IMR-90 (cell line): ENCODE measurements at regions not wholly inside any gene's neighbourhood (a gene's known extent, or its start where the extent isn't known, plus 50 kb on each side); places are given as distances from the start of the nearest gene placed in this dataset. TPM values are rescaled to one million over a fixed set of nuclear protein-coding genes. Genes with fewer than 3 reads are reported as not detected.
A peak's percentile ranks its signal among the peaks of the same experiment; 100 is the strongest.

Source experiments
- ATAC-seq: fragments of 200-7000 bp; cut with Tn5 transposase; 2 replicates; pipeline ENCODE4 v1.9.1; 2020; ENCODE audit warnings: low read depth, mild to moderate bottlenecking, moderate library complexity
- BruUV-seq: library from RNA; stranded (reverse); fragments of 400-500 nt; replicated peaks from 2 replicates; lab custom pipeline; 2021; lab: Mats Ljungman, UMichigan
- CTCF ChIA-PET: fragments of 300-600 bp; formaldehyde crosslinking; extraction: SDS; loops from one replicate; lab custom pipeline; 2021; ENCODE audit warnings: antibody characterized with exemption; lab: Yijun Ruan, JAX
- POLR2A ChIA-PET: fragments of 300-600 bp; sonication (Branson Sonifier 250); formaldehyde crosslinking; loops from one replicate; lab custom pipeline; 2022; ENCODE audit warnings: antibody characterized with exemption; ENCODE audit not compliant: unreplicated experiment; lab: Charles Lee
- DNase-seq: peaks from one replicate; pipeline ENCODE4 v3.0.0; 2013
- H2AFZ ChIP-seq: replicated peaks from 2 replicates; pipeline ENCODE3; 2013; ENCODE audit warnings: low read length, mild to moderate bottlenecking; ENCODE audit not compliant: poor library complexity
- H2AK5ac ChIP-seq: 2 replicates; pipeline ENCODE4 v1.6.1; 2013; ENCODE audit warnings: low read depth, low read length, inconsistent platforms
- H2AK9ac ChIP-seq: replicated peaks from 2 replicates; pipeline ENCODE3; 2013; ENCODE audit warnings: mild to moderate bottlenecking, low read depth, low read length, moderate library complexity; ENCODE audit not compliant: poor library complexity
- H2BK120ac ChIP-seq: 2 replicates; pipeline ENCODE4 v1.6.1; 2013; ENCODE audit warnings: low read depth, low read length, inconsistent platforms
- H2BK15ac ChIP-seq: 3 replicates; pipeline ENCODE4 v1.6.1; 2013; ENCODE audit warnings: low read depth, low read length, inconsistent platforms
- H2BK20ac ChIP-seq: 2 replicates; pipeline ENCODE4 v1.6.1; 2013; ENCODE audit warnings: low read depth, mild to moderate bottlenecking, inconsistent platforms, low read length, moderate library complexity
- H2BK5ac ChIP-seq: 2 replicates; pipeline ENCODE4 v1.6.1; 2013; ENCODE audit warnings: mild to moderate bottlenecking, low read depth, low read length, inconsistent platforms; ENCODE audit not compliant: poor library complexity, severe bottlenecking
- H3K14ac ChIP-seq: replicated peaks from 2 replicates; pipeline ENCODE4 v1.6.1; 2013; ENCODE audit warnings: low read depth, low read length, inconsistent platforms
- H3K18ac ChIP-seq: 2 replicates; pipeline ENCODE4 v1.6.1; 2013; ENCODE audit warnings: low read depth, low read length, control low read depth
- H3K23ac ChIP-seq: 2 replicates; pipeline ENCODE4 v1.6.1; 2013; ENCODE audit warnings: low read depth, low read length, inconsistent platforms
- H3K27ac ChIP-seq: 2 replicates; pipeline ENCODE4 v1.5.1; 2013; ENCODE audit warnings: mild to moderate bottlenecking, control low read depth, low read length; ENCODE audit not compliant: insufficient read depth
- H3K27me3 ChIP-seq: 2 replicates; pipeline ENCODE4 v1.6.1; 2013; ENCODE audit warnings: low read length; ENCODE audit not compliant: control insufficient read depth, insufficient read depth
- H3K36me3 ChIP-seq: 2 replicates; pipeline ENCODE4 v1.6.1; 2013; ENCODE audit warnings: low read length, mixed read lengths; ENCODE audit not compliant: control insufficient read depth, insufficient read depth
- H3K4ac ChIP-seq: 2 replicates; pipeline ENCODE4 v1.6.1; 2013; ENCODE audit warnings: low read depth, low read length, inconsistent platforms
- H3K4me1 ChIP-seq: 2 replicates; pipeline ENCODE4 v1.6.1; 2013; ENCODE audit warnings: low read length, mixed read lengths; ENCODE audit not compliant: control insufficient read depth, insufficient read depth
- H3K4me2 ChIP-seq: 2 replicates; pipeline ENCODE4 v1.6.1; 2013; ENCODE audit warnings: low read depth, mild to moderate bottlenecking, control low read depth, low read length, moderate library complexity
- H3K4me3 ChIP-seq: 2 replicates; pipeline ENCODE4 v1.5.1; 2013; ENCODE audit warnings: low read depth, mild to moderate bottlenecking, control low read depth, low read length, moderate library complexity; ENCODE audit not compliant: insufficient read depth
- H3K56ac ChIP-seq: 2 replicates; pipeline ENCODE4 v1.6.1; 2013; ENCODE audit warnings: low read length, inconsistent platforms; ENCODE audit not compliant: insufficient read depth; ENCODE audit errors: extremely low read depth
- H3K79me1 ChIP-seq, 2 experiments: 2 replicates each; pipeline ENCODE4 v1.6.1; 2013; ENCODE audit warnings: low read length in 2 of 2, inconsistent platforms in 1 of 2, low read depth in 1 of 2
- H3K9ac ChIP-seq: 2 replicates; pipeline ENCODE4 v1.6.1; 2013; ENCODE audit warnings: low read depth, low read length, control low read depth
- H3K9me1 ChIP-seq: 2 replicates; pipeline ENCODE4 v1.6.1; 2013; ENCODE audit warnings: low read length, inconsistent platforms; ENCODE audit not compliant: insufficient read depth
- H3K9me3 ChIP-seq: 2 replicates; pipeline ENCODE4 v1.6.1; 2013; ENCODE audit warnings: low read length; ENCODE audit not compliant: control insufficient read depth, insufficient read depth
- H4K20me1 ChIP-seq: 2 replicates; pipeline ENCODE4 v1.6.1; 2013; ENCODE audit warnings: low read length, inconsistent platforms; ENCODE audit not compliant: insufficient read depth
- H4K5ac ChIP-seq: 2 replicates; pipeline ENCODE4 v1.6.1; 2013; ENCODE audit warnings: mild to moderate bottlenecking, low read depth, low read length, control low read depth
- H4K8ac ChIP-seq, 2 experiments: 2 replicates each; pipeline ENCODE4 v1.6.1; 2013; ENCODE audit warnings: low read depth in 2 of 2, low read length in 2 of 2, control low read depth in 1 of 2, inconsistent platforms in 1 of 2
- H4K91ac ChIP-seq: 2 replicates; pipeline ENCODE4 v1.6.1; 2013; ENCODE audit warnings: low read depth, low read length, inconsistent platforms; ENCODE audit not compliant: insufficient read depth
- BHLHE40 ChIP-seq: fragments of 150-350 bp; IDR thresholded peaks from 2 replicates; pipeline ENCODE4 v1.6.1; 2016; ENCODE audit warnings: mild to moderate bottlenecking, low read depth, low read length
- CEBPB ChIP-seq: IDR thresholded peaks from 2 replicates; pipeline ENCODE4 v1.6.1; 2012; ENCODE audit warnings: low read depth, low read length, improper control_type of control experiment
- MXI1 ChIP-seq: IDR thresholded peaks from 2 replicates; pipeline ENCODE4 v1.6.1; 2012; ENCODE audit warnings: low read depth, mild to moderate bottlenecking, low read length, moderate library complexity, borderline replicate concordance
- RCOR1 ChIP-seq: IDR thresholded peaks from 2 replicates; pipeline ENCODE4 v1.6.1; 2012; ENCODE audit warnings: mild to moderate bottlenecking, low read length, improper control_type of control experiment; ENCODE audit not compliant: insufficient replicate concordance
- SMC3 ChIP-seq: fragments of 150-350 bp; IDR thresholded peaks from 2 replicates; pipeline ENCODE4 v1.6.1; 2016; ENCODE audit warnings: low read depth, mild to moderate bottlenecking, antibody characterized with exemption, low read length, moderate library complexity
- USF2 ChIP-seq: fragments of 150-350 bp; IDR thresholded peaks from 2 replicates; pipeline ENCODE4 v1.6.1; 2017; ENCODE audit warnings: mild to moderate bottlenecking, antibody characterized with exemption, low read length, low read depth
- WGBS, 2 experiments: methylation state at CpG; one replicate each; pipeline versions ENCODE4 v1.1.5 to v1.1.7; 2013; ENCODE audit warnings: missing lambda C conversion rate in 2 of 2; ENCODE audit not compliant: insufficient read length in 1 of 2; ENCODE audit errors: extremely low coverage in 2 of 2; 5-methylcytosine and 5-hydroxymethylcytosine counted together
- dilution Hi-C: fragments of 300-500 bp; cut with HindIII; formaldehyde crosslinking; loops from one replicate; pipeline ENCODE4 v1.14.3; 2018; ENCODE audit warnings: low sequenced_read_pairs; ENCODE audit not compliant: unreplicated experiment
- in situ Hi-C: fragments of 300-500 bp; cut with MboI; formaldehyde crosslinking; loops from 3 replicates; pipeline ENCODE4 v1.14.3; 2019; ENCODE audit warnings: low sequenced_read_pairs, inconsistent platforms, mixed read lengths
- intact Hi-C: fragments of 100-400 bp; cut with micrococcal nuclease; formaldehyde crosslinking; loops from 2 replicates; pipeline ENCODE4 v1.10.0; 2022
- microRNA-seq, 2 experiments: library from miRNA; stranded (forward) in 1 of 2; unstranded in 1 of 2; fragments of 10-50 nt in 1 of 2; fragments of <30 nt in 1 of 2; gene quantifications in 1 of 2; microRNA quantifications in 1 of 2; one replicate each; pipeline versions ENCODE3 to v1.1.0; 2013 to 2020; ENCODE audit not compliant: insufficient read depth in 1 of 2, insufficient read length in 1 of 2, unreplicated experiment in 1 of 2
- small RNA-seq, 5 experiments: library from RNA; depleted of rRNA; stranded (forward); fragments of <200 nt; gene quantifications; one replicate each; pipeline ENCODE3, GENCODE V24; 2012

- Histone ChIP-seq H4K8ac (peak overlapping the region; percentile 21 to 72), H3K9ac (peak overlapping the region; percentile 8; the same call in 1 of the 2 replicates), H3K9me1 (peaks cover 4% of the 10 kb centered on the region; the same call in 1 of the 2 replicates), H3K27ac (peak overlapping the region; percentile 41), H3K4me1 (peaks cover 26% of the 10 kb centered on the region), H3K14ac (peak overlapping the region; percentile 72), H3K36me3 (no peaks in the 10 kb centered on the region), H2AK9ac (no peak overlapping the region), H2BK15ac (peak overlapping the region; percentile 77; the same call in 2 of the 3 replicates), H3K9me3 (no peaks in the 10 kb centered on the region), H4K20me1 (no peaks in the 10 kb centered on the region), H2AFZ (no peak overlapping the region), H3K4me2 (no peak overlapping the region), H4K5ac (peak overlapping the region; percentile 89), H2BK20ac (peak overlapping the region; percentile 90), H3K56ac (0 out of 2 replicates have a peak overlapping the region, but pooled peaks have one; percentile 40), H3K4me3 (no peak overlapping the region), H4K91ac (peak overlapping the region; percentile 81), H3K18ac (peak overlapping the region; percentile 96), H3K23ac (peak overlapping the region; percentile 51), H2BK5ac (peak overlapping the region; percentile 57), H3K4ac (peak overlapping the region; percentile 90), H3K27me3 (no peaks in the 10 kb centered on the region), H2AK5ac (peak overlapping the region; percentile 63), H3K79me1 (peaks cover 4 to 5% of the 10 kb centered on the region in 2 experiments; a peak in 3 of 4 replicates), H2BK120ac (peak overlapping the region; percentile 85)
- WGBS, 2 experiments = 79% methylated on average over 2 of the region's 4 CpGs; no CpG with 5 or more reads in 1 of the 2 experiments
- POLR2A ChIA-PET = no interaction called here
- TF ChIP-seq MXI1 = no peak
- TF ChIP-seq RCOR1 = no peak
- no peak for TF ChIP-seq BHLHE40
- TF ChIP-seq CEBPB = no peak
- TF ChIP-seq USF2 = no peak
- TF ChIP-seq SMC3 = no peak
- ATAC-seq (no peak; the same call in 1 of the 2 replicates), DNase-seq (no peak)
- CTCF ChIA-PET = interaction anchor here (0.6 kb wide), 1 partner anchor 24 kb away, joined by 3 read pairs; no protein-coding TSS in a partner anchor
- BruUV-seq = no TSS peak
- intact Hi-C loops = no loop called here
- dilution Hi-C loops = no loop called here
- in situ Hi-C loops = no loop called here
Measured at GRCh38 chr5:17167171-17167891, 50.1 kb upstream of the BASP1 start.

Small RNAs in the stretch of these regions (microRNA-seq; reads per million reads assigned to microRNA genes)
- gene RF00019 (ENCODE audit: insufficient read depth, insufficient read length) (not detected), gene RNA5SP180 (ENCODE audit: insufficient read depth, insufficient read length) (not detected)

Small RNAs in the stretch of these regions (small RNA-seq; reads per million reads assigned to genes)
- gene RF00019 (0 reads per million in 5 experiments), gene RNA5SP180 (0 reads per million in 5 experiments)
